ENCODE measurements at regions not wholly inside any gene's neighbourhood (a gene's known extent, or its start where the extent isn't known, plus 50 kb on each side); places are given as distances from the start of the nearest gene placed in this dataset. TPM values are rescaled to one million over a fixed set of nuclear protein-coding genes. Genes with fewer than 3 reads are reported as not detected.
A peak's percentile ranks its signal among the peaks of the same experiment; 100 is the strongest.

DNA sequence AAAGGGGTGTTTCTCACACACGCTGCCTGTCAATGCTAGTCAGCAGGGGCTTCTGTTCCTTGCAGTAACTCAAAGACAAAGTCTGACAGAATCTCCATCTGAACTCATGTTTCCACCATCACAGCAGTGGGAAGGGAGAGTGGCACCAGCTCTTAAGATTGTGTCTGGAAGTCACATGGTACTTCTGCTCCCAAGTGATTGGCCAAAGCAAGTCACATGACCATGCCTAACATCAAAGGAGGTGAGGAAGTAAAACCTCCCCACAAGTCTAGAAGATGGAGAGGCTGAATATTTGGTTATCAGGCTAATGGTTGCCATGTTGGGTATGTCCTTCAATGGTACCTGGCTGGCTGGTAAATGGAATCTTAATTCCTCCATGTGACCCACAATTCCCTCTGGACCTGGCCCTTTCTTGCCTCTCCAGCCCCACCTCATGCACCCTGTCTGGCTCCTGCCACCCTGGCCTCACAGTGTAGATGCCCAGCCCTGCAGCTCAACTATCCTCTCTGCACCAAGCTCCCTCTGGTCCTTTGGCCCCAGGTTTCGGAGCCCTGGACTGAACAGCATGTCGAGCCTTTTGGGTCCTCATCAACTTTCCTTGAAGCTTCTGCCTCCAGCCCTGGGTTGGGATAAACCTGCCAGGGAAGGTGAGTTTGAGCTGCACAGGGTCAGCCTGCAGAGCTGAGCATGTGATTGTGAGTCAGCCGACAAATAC lies 51.0 kb upstream of the PMEPA1 start:
- TF ChIP-seq, protein P1, sequence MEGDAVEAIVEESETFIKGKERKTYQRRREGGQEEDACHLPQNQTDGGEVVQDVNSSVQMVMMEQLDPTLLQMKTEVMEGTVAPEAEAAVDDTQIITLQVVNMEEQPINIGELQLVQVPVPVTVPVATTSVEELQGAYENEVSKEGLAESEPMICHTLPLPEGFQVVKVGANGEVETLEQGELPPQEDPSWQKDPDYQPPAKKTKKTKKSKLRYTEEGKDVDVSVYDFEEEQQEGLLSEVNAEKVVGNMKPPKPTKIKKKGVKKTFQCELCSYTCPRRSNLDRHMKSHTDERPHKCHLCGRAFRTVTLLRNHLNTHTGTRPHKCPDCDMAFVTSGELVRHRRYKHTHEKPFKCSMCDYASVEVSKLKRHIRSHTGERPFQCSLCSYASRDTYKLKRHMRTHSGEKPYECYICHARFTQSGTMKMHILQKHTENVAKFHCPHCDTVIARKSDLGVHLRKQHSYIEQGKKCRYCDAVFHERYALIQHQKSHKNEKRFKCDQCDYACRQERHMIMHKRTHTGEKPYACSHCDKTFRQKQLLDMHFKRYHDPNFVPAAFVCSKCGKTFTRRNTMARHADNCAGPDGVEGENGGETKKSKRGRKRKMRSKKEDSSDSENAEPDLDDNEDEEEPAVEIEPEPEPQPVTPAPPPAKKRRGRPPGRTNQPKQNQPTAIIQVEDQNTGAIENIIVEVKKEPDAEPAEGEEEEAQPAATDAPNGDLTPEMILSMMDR (IDR thresholded peaks at IDR 0.05), result no peak
- no peak for TF ChIP-seq POLR2A (IDR thresholded peaks at IDR 0.05)
- Histone ChIP-seq H3K4me1 (no peaks in the 10 kb centered on the region), H3K27me3 (no peaks in the 10 kb centered on the region), H3K36me3 (no peaks in the 10 kb centered on the region), H3K27ac (no peak overlapping the region), H3K4me3 (no peak overlapping the region), H3K9me3 (no peaks in the 10 kb centered on the region)
- intact Hi-C loops (cut with DNase I; ENCODE audit: low total_unique reads), result no loop called here
- DNase-seq, result peak in 1 of 2 donors; percentile 4

DNA sequence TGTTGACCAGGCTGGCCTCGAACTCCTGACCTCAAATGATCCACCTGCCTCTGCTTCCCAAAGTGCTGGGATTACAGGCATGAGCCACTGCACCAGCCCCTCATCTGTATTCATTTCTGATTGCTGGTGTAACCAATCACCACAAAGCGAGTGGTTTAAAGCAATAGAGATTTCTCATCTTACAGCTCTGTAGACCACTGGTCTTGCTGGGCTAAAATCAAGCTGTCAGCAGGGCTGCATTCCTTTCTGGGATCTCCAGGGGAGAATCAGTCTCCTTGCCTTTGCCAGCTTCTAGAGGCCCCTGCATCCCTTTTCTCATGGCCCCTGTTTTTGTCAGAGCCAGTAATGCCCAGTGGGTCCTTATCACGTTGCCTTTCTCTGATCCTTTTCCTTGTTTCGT lies 49.9 kb upstream of the PMEPA1 start:
- intact Hi-C loops (cut with DNase I; ENCODE audit: low total_unique reads), result no loop called here
- TF ChIP-seq, protein P1 (IDR thresholded peaks at IDR 0.05), result no peak
- no peak for TF ChIP-seq POLR2A (IDR thresholded peaks at IDR 0.05)
- Histone ChIP-seq H3K9me3 (no peaks in the 10 kb centered on the region), H3K4me3 (no peak overlapping the region), H3K36me3 (no peaks in the 10 kb centered on the region), H3K27ac (no peak overlapping the region), H3K4me1 (no peaks in the 10 kb centered on the region), H3K27me3 (no peaks in the 10 kb centered on the region)
- peak in 1 of 2 donors; percentile 0 for DNase-seq

MicroRNAs in the stretch of these regions (microRNA counts, 767-probe panel; counts per million panel counts)
- 0 counts per million in 2 donors for microRNA hsa-miR-4532

Small RNAs in the stretch of these regions (microRNA-seq; reads per million reads assigned to microRNA genes)
- gene MIR4532 (ENCODE audit: borderline microRNAs expressed, borderline replicate concordance), result 1.5 reads per million

Small RNAs in the stretch of these regions (small RNA-seq; reads per million reads assigned to genes)
- not detected for gene MIR4532

Measured in uterus (tissue), 3 donors.